ENCODE measurements at regions not wholly inside any gene's neighbourhood (a gene's known extent, or its start where the extent isn't known, plus 50 kb on each side); places are given as distances from the start of the nearest gene placed in this dataset.

- Histone ChIP-seq H3K4me1 (ENCODE audit: insufficient read depth, low read length) (peaks cover 58% of the 10 kb centered on the region), H3K27ac (ENCODE audit: low read depth, low read length) (no peak overlapping the region)
- CTCF ChIA-PET (ENCODE audit: partially characterized antibody) = no interaction called here
Observed at GRCh38 chr3:72344647-72345046, 503.6 kb downstream of the SHQ1 start.

GRCh38 chr3:72344236-72344635 is 504.0 kb downstream of the SHQ1 start:
- Histone ChIP-seq H3K9me3 (ENCODE audit: control insufficient read depth in 1 of 2, low read length in 2 of 2) (no peaks in the 10 kb centered on the region), H3K27me3 (ENCODE audit: insufficient read depth, low read length) (no peaks in the 10 kb centered on the region), H3K36me3 (ENCODE audit: insufficient read depth, low read length) (no peaks in the 10 kb centered on the region), H3K27ac (ENCODE audit: low read depth, low read length) (no peak overlapping the region), H3K4me1 (ENCODE audit: insufficient read depth, low read length) (peaks cover 58% of the 10 kb centered on the region), H3K4me3 (ENCODE audit: low read length in 2 of 2) (no peak overlapping the region)
- POLR2A ChIA-PET (ENCODE audit: partially characterized antibody) = no interaction called here
- no peaks in the 10 kb centered on the region for H3K27me3 Mint-ChIP-seq
- H3K9me3 Mint-ChIP-seq = no peaks in the 10 kb centered on the region
- no peaks in the 10 kb centered on the region for H3K36me3 Mint-ChIP-seq
- CTCF ChIA-PET (ENCODE audit: partially characterized antibody) = no interaction called here
- no peak for DNase-seq
- peak overlapping the region in 1 of 8 donors; percentile 56 for H3K4me3 Mint-ChIP-seq
- H3K27ac Mint-ChIP-seq = peak overlapping the region; percentile 1 to 94 (median 49)
- intact Hi-C loops (cut with micrococcal nuclease) = loop anchor here (10.0 kb wide), 1 partner anchor 101 kb away; the partner anchor contains the start of gene RYBP
- peaks cover 33 to 55% (median 42%) of the 10 kb centered on the region in 4 donors for H3K4me1 Mint-ChIP-seq

More at GRCh38 chr3:72344647-72345046, 503.6 kb downstream of the SHQ1 start:
- no peaks in the 10 kb centered on the region for H3K27me3 Mint-ChIP-seq
- H3K4me1 Mint-ChIP-seq = peaks cover 33 to 57% (median 42%) of the 10 kb centered on the region in 4 donors
- H3K4me3 Mint-ChIP-seq = peak overlapping the region in 1 of 8 donors; percentile 56
- Histone ChIP-seq H3K4me3 (ENCODE audit: low read length in 2 of 2) (no peak overlapping the region), H3K9me3 (ENCODE audit: control insufficient read depth in 1 of 2, low read length in 2 of 2) (no peaks in the 10 kb centered on the region), H3K36me3 (ENCODE audit: insufficient read depth, low read length) (no peaks in the 10 kb centered on the region), H3K27me3 (ENCODE audit: insufficient read depth, low read length) (no peaks in the 10 kb centered on the region)
- POLR2A ChIA-PET (ENCODE audit: partially characterized antibody) = no interaction called here
- intact Hi-C loops (cut with micrococcal nuclease) = loop anchor here (10.0 kb wide), 1 partner anchor 100 kb away; the partner anchor contains the start of gene RYBP
- H3K27ac Mint-ChIP-seq = peak overlapping the region in 3 of 7 donors; percentile 43 to 94 (median 49)
- no peak for DNase-seq
- H3K9me3 Mint-ChIP-seq = no peaks in the 10 kb centered on the region
- no peaks in the 10 kb centered on the region for H3K36me3 Mint-ChIP-seq

- Mint-ChIP-seq H3K36me3 (no peaks in the 10 kb centered on the region), H3K4me3 (no peak overlapping the region), H3K27me3 (no peaks in the 10 kb centered on the region), H3K4me1 (peaks cover 31 to 50% (median 42%) of the 10 kb centered on the region in 4 donors), H3K9me3 (no peaks in the 10 kb centered on the region), H3K27ac (peak overlapping the region in 5 of 7 donors; percentile 30 to 84 (median 67))
- Histone ChIP-seq H3K27ac (ENCODE audit: low read depth, low read length) (no peak overlapping the region), H3K4me3 (ENCODE audit: low read length in 2 of 2) (no peak overlapping the region), H3K36me3 (ENCODE audit: insufficient read depth, low read length) (no peaks in the 10 kb centered on the region), H3K27me3 (ENCODE audit: insufficient read depth, low read length) (no peaks in the 10 kb centered on the region), H3K9me3 (ENCODE audit: control insufficient read depth in 1 of 2, low read length in 2 of 2) (no peaks in the 10 kb centered on the region), H3K4me1 (ENCODE audit: insufficient read depth, low read length) (peaks cover 55% of the 10 kb centered on the region)
- POLR2A ChIA-PET (ENCODE audit: partially characterized antibody) = no interaction called here
- intact Hi-C loops (cut with micrococcal nuclease) = loop anchor here (10.0 kb wide), 1 partner anchor 102 kb away; the partner anchor contains the start of gene RYBP
- DNase-seq = no peak
- CTCF ChIA-PET (ENCODE audit: partially characterized antibody) = no interaction called here
Observed at GRCh38 chr3:72343078-72343477, 505.2 kb downstream of the SHQ1 start.

GRCh38 chr3:72342450-72342849 is 505.8 kb downstream of the SHQ1 start:
- DNase-seq = no peak
- peaks cover 48% of the 10 kb centered on the region for H3K4me1 ChIP-seq (ENCODE audit: insufficient read depth, low read length)
- H3K9me3 ChIP-seq (ENCODE audit: control insufficient read depth in 1 of 2, low read length in 2 of 2) = no peaks in the 10 kb centered on the region
- POLR2A ChIA-PET (ENCODE audit: partially characterized antibody) = no interaction called here
- Mint-ChIP-seq H3K9me3 (no peaks in the 10 kb centered on the region), H3K27me3 (no peaks in the 10 kb centered on the region), H3K4me3 (no peak overlapping the region), H3K36me3 (no peaks in the 10 kb centered on the region), H3K4me1 (peaks cover 30 to 50% (median 40%) of the 10 kb centered on the region in 4 donors), H3K27ac (peak overlapping the region in 5 of 7 donors; percentile 31 to 84 (median 80))
- no peaks in the 10 kb centered on the region for H3K36me3 ChIP-seq (ENCODE audit: insufficient read depth, low read length)
- intact Hi-C loops (cut with micrococcal nuclease) = loop anchor here (10.0 kb wide), 1 partner anchor 102 kb away; the partner anchor contains the start of gene RYBP
- CTCF ChIA-PET (ENCODE audit: partially characterized antibody) = no interaction called here
- H3K27me3 ChIP-seq (ENCODE audit: insufficient read depth, low read length) = no peaks in the 10 kb centered on the region
- no peak overlapping the region for H3K27ac ChIP-seq (ENCODE audit: low read depth, low read length)
- H3K4me3 ChIP-seq (ENCODE audit: low read length in 2 of 2) = no peak overlapping the region

GRCh38 chr3:72341920-72342319 is 506.3 kb downstream of the SHQ1 start:
- intact Hi-C loops (cut with micrococcal nuclease) = loop anchor here (10.0 kb wide), 1 partner anchor 103 kb away; the partner anchor contains the start of gene RYBP
- Mint-ChIP-seq H3K4me3 (no peak overlapping the region), H3K36me3 (no peaks in the 10 kb centered on the region), H3K27ac (peak overlapping the region in 1 of 7 donors; percentile 58), H3K27me3 (no peaks in the 10 kb centered on the region), H3K9me3 (no peaks in the 10 kb centered on the region), H3K4me1 (peaks cover 30 to 44% (median 38%) of the 10 kb centered on the region in 4 donors)
- no peaks in the 10 kb centered on the region for H3K9me3 ChIP-seq (ENCODE audit: control insufficient read depth in 1 of 2, low read length in 2 of 2)
- ChIA-PET POLR2A (ENCODE audit: partially characterized antibody) (no interaction called here), CTCF (ENCODE audit: partially characterized antibody) (no interaction called here)
- H3K4me1 ChIP-seq (ENCODE audit: insufficient read depth, low read length) = peaks cover 43% of the 10 kb centered on the region
- H3K27ac ChIP-seq (ENCODE audit: low read depth, low read length) = no peak overlapping the region
- no peak for DNase-seq
- no peak overlapping the region for H3K4me3 ChIP-seq (ENCODE audit: low read length in 2 of 2)
- no peaks in the 10 kb centered on the region for H3K36me3 ChIP-seq (ENCODE audit: insufficient read depth, low read length)
- no peaks in the 10 kb centered on the region for H3K27me3 ChIP-seq (ENCODE audit: insufficient read depth, low read length)

- Mint-ChIP-seq H3K27ac (peak overlapping the region in 1 of 7 donors; percentile 29), H3K4me3 (no peak overlapping the region), H3K27me3 (no peaks in the 10 kb centered on the region), H3K9me3 (no peaks in the 10 kb centered on the region), H3K36me3 (no peaks in the 10 kb centered on the region), H3K4me1 (peaks cover 25 to 39% (median 33%) of the 10 kb centered on the region in 4 donors)
- H3K27ac ChIP-seq (ENCODE audit: low read depth, low read length) = no peak overlapping the region
- H3K36me3 ChIP-seq (ENCODE audit: insufficient read depth, low read length) = no peaks in the 10 kb centered on the region
- no peak for DNase-seq
- peaks cover 38% of the 10 kb centered on the region for H3K4me1 ChIP-seq (ENCODE audit: insufficient read depth, low read length)
- POLR2A ChIA-PET (ENCODE audit: partially characterized antibody) = no interaction called here
- intact Hi-C loops (cut with micrococcal nuclease) = loop anchor here (10.0 kb wide), 1 partner anchor 103 kb away; the partner anchor contains the start of gene RYBP
- no peaks in the 10 kb centered on the region for H3K9me3 ChIP-seq (ENCODE audit: control insufficient read depth in 1 of 2, low read length in 2 of 2)
- CTCF ChIA-PET (ENCODE audit: partially characterized antibody) = no interaction called here
- no peak overlapping the region for H3K4me3 ChIP-seq (ENCODE audit: low read length in 2 of 2)
- H3K27me3 ChIP-seq (ENCODE audit: insufficient read depth, low read length) = no peaks in the 10 kb centered on the region
Observed at GRCh38 chr3:72341380-72341770, 506.9 kb downstream of the SHQ1 start.

GRCh38 chr3:72340476-72341379 is 507.5 kb downstream of the SHQ1 start:
- Histone ChIP-seq H3K4me1 (ENCODE audit: insufficient read depth, low read length) (peaks cover 31% of the 10 kb centered on the region), H3K4me3 (ENCODE audit: low read length in 2 of 2) (no peak overlapping the region), H3K27me3 (ENCODE audit: insufficient read depth, low read length) (no peaks in the 10 kb centered on the region), H3K9me3 (ENCODE audit: control insufficient read depth in 1 of 2, low read length in 2 of 2) (no peaks in the 10 kb centered on the region), H3K36me3 (ENCODE audit: insufficient read depth, low read length) (no peaks in the 10 kb centered on the region), H3K27ac (ENCODE audit: low read depth, low read length) (no peak overlapping the region)
- no peak for DNase-seq
- Mint-ChIP-seq H3K36me3 (no peaks in the 10 kb centered on the region), H3K27me3 (no peaks in the 10 kb centered on the region), H3K4me3 (no peak overlapping the region), H3K9me3 (no peaks in the 10 kb centered on the region), H3K27ac (peak overlapping the region in 1 of 7 donors; percentile 29), H3K4me1 (peaks cover 21 to 33% (median 27%) of the 10 kb centered on the region in 4 donors)
- ChIA-PET CTCF (ENCODE audit: partially characterized antibody) (no interaction called here), POLR2A (ENCODE audit: partially characterized antibody) (no interaction called here)
- intact Hi-C loops (cut with micrococcal nuclease) = loop anchor here (10.0 kb wide), 1 partner anchor 104 kb away; the partner anchor contains the start of gene RYBP

All from CD4-positive, alpha-beta memory T cell (primary cell).